ENCODE measurements at regions not wholly inside any gene's neighbourhood (a gene's known extent, or its start where the extent isn't known, plus 50 kb on each side); places are given as distances from the start of the nearest gene placed in this dataset.
"Not testable (repeated sequence)": the region's sequence is repeated elsewhere in the genome, so short reads cannot be mapped to it uniquely, and the experiment has no call there.

DNA sequence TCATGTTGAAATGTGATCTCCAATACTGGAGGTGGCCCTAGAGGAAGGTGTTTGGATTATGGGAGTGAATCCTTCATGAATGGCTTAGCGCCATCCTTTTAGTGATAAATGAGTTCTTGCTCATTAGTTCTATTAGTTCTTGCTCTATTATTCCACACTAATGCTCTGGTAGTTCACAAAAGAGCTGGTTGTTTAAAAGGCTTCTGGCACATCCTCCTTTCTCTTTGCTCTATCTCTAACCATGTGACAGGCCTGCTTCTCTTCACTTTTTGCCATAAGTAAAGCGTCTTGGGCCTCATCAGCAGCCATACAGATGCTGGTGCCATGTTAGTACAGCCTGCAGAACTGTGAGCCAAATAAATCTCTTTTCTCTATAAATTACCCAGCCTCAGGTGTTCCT is 469.9 kb downstream of the GUCY1A2 start:
- no peak for ATAC-seq
- DNase-seq, result no peak
- no peaks in the 10 kb centered on the region for H3K36me3 ChIP-seq
- no peak overlapping the region for H3K4me3 ChIP-seq
- H3K9me3 ChIP-seq, result peaks cover 0 to 26% of the 10 kb centered on the region in 2 donors
- H3K27ac ChIP-seq, result no peak overlapping the region
- no peaks in the 10 kb centered on the region for H3K4me1 ChIP-seq
- TF ChIP-seq, protein P1, sequence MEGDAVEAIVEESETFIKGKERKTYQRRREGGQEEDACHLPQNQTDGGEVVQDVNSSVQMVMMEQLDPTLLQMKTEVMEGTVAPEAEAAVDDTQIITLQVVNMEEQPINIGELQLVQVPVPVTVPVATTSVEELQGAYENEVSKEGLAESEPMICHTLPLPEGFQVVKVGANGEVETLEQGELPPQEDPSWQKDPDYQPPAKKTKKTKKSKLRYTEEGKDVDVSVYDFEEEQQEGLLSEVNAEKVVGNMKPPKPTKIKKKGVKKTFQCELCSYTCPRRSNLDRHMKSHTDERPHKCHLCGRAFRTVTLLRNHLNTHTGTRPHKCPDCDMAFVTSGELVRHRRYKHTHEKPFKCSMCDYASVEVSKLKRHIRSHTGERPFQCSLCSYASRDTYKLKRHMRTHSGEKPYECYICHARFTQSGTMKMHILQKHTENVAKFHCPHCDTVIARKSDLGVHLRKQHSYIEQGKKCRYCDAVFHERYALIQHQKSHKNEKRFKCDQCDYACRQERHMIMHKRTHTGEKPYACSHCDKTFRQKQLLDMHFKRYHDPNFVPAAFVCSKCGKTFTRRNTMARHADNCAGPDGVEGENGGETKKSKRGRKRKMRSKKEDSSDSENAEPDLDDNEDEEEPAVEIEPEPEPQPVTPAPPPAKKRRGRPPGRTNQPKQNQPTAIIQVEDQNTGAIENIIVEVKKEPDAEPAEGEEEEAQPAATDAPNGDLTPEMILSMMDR (IDR thresholded peaks at IDR 0.05), result no peak
- intact Hi-C loops (cut with DNase I), result no loop called here
- no peaks in the 10 kb centered on the region for H3K27me3 ChIP-seq

DNA sequence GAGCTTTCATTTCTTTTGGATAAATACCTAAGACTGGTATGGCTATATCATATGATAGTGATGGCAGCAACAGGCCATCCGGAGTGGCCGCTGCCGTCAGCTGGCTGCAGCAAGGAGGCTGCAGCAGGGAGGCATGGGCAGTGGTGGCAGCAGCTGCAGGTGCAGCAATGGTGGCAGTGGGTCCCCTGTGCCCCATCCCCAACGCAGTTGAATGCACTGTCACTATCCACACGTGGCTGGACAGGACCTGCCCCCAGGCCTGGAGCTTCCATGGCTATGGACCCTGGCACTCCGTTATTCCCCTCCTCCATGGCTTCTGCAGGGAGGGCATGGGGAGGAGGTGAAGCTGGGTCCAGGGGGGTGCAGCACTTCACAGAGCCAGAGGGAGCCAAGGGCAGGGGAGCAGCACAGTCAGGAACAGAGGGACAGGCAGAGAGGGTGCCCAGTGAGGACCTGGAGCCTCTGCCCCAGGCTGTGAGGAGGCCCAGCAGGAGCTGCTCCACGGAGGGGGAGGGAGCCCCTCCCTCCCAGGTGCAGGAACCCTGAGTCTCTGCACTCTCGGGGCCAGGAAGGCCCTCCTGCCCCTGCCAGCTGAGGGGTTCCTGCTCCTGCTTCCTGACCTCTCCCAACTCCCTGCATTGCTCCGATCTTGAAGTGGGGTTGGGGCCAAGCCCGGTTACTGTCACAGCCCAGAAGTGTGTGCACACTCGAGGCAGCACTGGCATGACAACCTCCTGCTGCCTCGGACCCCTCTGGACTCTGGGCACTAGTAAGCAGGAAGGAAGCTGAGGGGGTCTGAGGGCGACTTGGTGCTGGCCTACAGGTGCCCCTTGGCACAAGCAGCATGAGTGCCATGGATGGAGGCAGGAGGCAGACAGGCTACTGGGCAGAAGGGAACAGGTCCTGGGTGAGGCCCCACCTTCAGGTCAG is 466.3 kb downstream of the GUCY1A2 start:
- no peak overlapping the region for H3K4me3 ChIP-seq
- intact Hi-C loops (cut with DNase I), result no loop called here
- DNase-seq (peak in 1 of 4 donors; percentile 39), ATAC-seq (no peak)
- no peak overlapping the region for H3K27ac ChIP-seq
- H3K27me3 ChIP-seq, result no peaks in the 10 kb centered on the region
- no peaks in the 10 kb centered on the region for H3K4me1 ChIP-seq
- peaks cover 0 to 50% of the 10 kb centered on the region in 2 donors for H3K9me3 ChIP-seq
- TF ChIP-seq, protein P1 (IDR thresholded peaks at IDR 0.05), result no peak
- H3K36me3 ChIP-seq, result no peaks in the 10 kb centered on the region

DNA sequence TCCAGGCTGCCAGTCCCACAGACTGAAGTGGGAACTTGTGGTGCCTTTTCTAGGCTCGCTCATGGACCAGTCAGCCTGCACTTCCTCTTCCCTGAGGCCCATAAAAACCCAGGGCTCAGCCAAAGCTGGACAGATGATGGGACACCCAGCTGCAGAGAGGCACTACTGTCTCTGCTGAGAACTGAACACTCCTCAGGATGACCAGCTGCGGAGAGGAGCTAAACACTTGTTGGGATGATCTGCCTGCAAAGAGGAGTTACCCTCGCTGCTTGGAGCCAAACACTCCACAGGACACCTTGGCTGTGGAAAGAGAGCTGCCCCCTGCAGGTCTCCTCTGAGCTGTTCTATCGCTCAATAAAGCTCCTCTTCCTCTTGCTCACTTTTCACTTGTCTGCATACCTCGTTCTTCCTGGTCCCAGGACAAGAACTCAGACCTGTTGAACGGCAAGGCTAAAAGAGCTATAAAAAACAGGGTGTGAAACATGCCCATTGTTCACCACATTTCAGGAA is 465.5 kb downstream of the GUCY1A2 start:
- H3K27me3 ChIP-seq, result no peaks in the 10 kb centered on the region
- no peaks in the 10 kb centered on the region for H3K36me3 ChIP-seq

DNA sequence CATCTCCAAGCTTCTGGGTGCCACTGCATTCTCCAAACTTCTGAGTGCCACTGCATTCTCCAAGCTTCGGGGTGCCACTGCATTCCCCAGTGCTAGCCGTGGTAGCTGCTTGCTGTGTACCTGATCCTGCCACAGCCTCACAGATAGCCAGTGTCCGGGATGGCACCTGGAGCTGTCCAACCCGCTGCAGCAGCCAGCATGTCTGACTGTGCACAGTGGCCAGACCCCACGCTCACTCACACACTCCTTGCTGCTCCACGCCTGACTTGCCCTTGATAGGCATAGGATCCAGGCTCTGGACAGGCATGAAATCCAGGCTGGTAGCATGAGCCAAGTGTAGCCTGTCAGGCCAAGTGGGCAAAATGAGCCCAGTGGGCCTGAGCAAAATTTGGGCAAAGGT is 465.0 kb downstream of the GUCY1A2 start:
- Histone ChIP-seq H3K4me1 (no peaks in the 10 kb centered on the region), H3K9me3 (peaks cover 0 to 50% of the 10 kb centered on the region in 2 donors), H3K36me3 (no peaks in the 10 kb centered on the region), H3K27ac (no peak overlapping the region), H3K4me3 (no peak overlapping the region), H3K27me3 (no peaks in the 10 kb centered on the region)
- ATAC-seq (no peak), DNase-seq (peak in 1 of 4 donors; percentile 43)
- TF ChIP-seq, protein P1 (IDR thresholded peaks at IDR 0.05), result no peak
- intact Hi-C loops (cut with DNase I), result no loop called here

More for the DNA sequence above, 465.5 kb downstream of the GUCY1A2 start:
- Histone ChIP-seq H3K4me3 (no peak overlapping the region), H3K9me3 (peaks cover 0 to 50% of the 10 kb centered on the region in 2 donors), H3K27ac (no peak overlapping the region), H3K4me1 (no peaks in the 10 kb centered on the region)
- intact Hi-C loops (cut with DNase I), result no loop called here
- TF ChIP-seq, protein P1 (IDR thresholded peaks at IDR 0.05), result no peak
- DNase-seq (no peak), ATAC-seq (no peak)

DNA sequence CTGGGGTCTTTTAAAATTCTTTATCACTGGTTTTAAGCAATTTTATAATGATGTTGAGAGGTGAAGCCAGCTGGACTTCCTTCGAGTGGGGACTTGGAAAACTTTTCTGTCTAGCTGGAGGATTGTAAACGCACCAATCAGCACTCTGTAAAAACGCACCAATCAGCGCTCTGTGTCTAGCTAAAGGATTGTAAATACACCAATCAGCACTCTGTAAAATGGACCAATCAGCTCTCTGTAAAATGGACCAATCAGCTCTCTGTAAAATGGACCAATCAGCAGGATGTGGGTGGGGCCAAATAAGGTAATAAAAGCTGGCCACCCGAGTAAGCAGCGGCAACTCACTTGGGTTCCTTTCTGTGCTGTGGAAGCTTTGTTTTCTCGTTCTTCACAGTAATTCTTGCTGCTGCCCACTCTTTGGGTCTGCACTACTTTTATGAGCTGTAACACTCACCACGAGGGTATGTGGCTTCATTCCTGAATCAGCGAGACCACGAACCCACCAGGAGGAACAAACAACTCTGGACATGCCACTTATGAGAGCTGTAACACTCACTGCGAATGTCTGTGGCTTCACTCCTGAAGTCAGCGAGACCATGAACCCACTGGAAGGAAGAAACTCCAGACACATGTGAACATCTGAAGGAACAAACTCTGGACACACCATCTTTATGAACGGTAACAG is 462.6 kb downstream of the GUCY1A2 start:
- H3K9me3 ChIP-seq, result peaks cover 0 to 48% of the 10 kb centered on the region in 2 donors
- ATAC-seq; DNase-seq; H3K36me3 ChIP-seq; H3K27me3 ChIP-seq; H3K4me3 ChIP-seq; H3K4me1 ChIP-seq; H3K27ac ChIP-seq; intact Hi-C loops (cut with DNase I): not testable (repeated sequence)

Measured in left lung (tissue), 4 donors.